NCI-H1048 (cell line): ENCODE measurements at regions not wholly inside any gene's neighbourhood (a gene's known extent, or its start where the extent isn't known, plus 50 kb on each side); places are given as distances from the start of the nearest gene placed in this dataset.
"Not testable (repeated sequence)": the region's sequence is repeated elsewhere in the genome, so short reads cannot be mapped to it uniquely, and the experiment has no call there.

Experiments
- DNase-seq: peaks from one replicate; lab custom pipeline; 2025; lab: John Stamatoyannopoulos, UW

DNA sequence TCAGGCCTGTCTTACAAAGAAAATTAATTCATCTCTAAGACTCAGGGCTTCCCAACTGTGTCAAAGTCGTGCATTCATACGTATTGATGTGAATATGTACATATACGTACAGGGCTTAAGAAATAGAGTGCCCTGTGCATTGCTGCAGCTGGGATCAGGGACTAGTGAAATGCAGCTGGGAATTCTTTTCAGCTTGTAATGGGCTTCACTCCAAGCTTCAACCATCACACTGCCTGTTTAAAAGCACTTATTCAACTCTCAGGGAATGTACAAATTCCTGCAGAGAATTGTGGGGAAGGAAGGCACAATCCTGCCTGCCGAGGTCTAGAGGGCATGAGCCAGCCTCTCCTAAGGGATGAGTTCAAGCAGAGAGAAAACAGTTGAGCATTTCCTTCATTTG lies 59.6 kb upstream of the MAN2A1 start:
- DNase-seq, result no peak

DNA sequence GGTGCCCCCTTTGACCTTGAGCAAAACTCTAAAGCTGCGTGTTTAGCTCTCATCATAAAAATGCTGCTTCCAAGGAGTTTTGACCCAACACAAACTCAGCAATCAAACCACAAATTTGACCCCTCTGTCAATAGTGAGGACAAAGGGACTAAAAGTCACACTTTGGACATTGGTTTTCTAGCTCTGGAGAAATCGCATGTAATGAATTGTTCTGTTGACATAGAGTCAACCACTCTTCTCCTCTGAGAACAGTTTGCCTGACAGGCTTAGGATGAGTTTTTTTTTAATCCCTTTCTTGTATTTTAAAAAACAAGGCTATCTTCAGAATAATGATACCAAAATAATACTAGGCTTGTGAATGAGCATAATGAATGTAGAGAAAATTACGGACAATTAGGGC lies 61.1 kb upstream of the MAN2A1 start:
- DNase-seq, result no peak

- DNase-seq, result not testable (repeated sequence)
Observed at GRCh38 chr5:109621266-109621665, 68.5 kb upstream of the MAN2A1 start.

DNA sequence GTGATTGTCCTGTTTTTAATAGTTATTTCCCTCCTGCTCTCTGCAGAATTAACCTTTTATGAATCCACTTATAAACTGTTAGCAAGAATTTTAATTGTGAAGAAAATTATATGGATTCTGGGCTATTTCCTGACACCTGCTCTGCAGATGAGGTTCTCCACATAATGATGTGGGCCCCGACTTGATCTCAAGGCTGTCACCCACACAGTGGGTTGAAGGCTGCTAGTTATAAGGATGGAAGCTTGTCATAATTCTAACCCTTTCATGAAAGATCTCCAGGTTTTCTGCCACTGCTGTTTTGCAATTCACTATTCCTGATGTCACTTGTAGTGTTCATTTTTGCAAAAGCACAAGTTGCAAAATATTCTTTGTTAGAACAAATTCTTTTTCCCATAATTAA lies 69.1 kb upstream of the MAN2A1 start:
- no peak for DNase-seq

DNA sequence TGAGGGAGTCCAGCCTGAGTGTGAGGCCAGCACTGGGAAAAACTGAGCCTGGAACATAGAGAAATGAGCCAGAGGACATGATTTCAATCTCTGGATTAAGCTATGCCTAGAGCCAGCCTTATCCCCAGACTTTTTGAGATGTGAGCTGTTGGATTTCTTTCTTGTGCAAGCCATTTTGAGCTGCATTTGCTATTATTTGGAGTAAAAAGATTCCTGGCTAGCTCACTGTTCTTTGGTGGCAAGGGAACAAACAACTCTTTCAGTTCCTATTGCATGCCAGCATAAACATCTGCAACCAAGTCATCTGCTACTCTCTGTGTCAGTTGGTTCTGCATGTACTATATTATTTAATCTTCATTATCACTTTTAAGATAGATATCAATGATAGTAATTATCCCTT lies 70.1 kb upstream of the MAN2A1 start:
- no peak for DNase-seq

- no peak for DNase-seq
Observed at GRCh38 chr5:109619021-109619460, 70.7 kb upstream of the MAN2A1 start.

DNA sequence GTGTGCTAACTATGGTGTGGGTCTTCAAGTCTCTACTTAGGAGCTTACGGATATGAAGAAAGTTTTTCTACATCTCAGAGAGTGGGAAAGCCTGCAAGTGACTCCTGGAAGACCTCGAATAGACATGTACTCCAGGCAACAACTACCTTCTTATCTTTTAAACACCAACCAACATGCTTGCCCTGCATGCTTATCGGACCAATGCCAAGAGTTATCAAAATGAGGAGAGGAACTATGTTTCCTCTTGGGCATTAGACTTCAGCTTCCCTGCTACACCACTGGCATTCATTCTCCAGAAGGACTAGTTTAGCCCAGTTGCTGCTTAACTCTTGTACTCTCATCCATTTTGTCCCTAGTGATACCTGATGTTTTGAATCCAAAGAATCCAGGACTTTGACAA lies 74.7 kb upstream of the MAN2A1 start:
- no peak for DNase-seq

- DNase-seq, result no peak
Observed at GRCh38 chr5:109614301-109614700, 75.4 kb upstream of the MAN2A1 start.

DNA sequence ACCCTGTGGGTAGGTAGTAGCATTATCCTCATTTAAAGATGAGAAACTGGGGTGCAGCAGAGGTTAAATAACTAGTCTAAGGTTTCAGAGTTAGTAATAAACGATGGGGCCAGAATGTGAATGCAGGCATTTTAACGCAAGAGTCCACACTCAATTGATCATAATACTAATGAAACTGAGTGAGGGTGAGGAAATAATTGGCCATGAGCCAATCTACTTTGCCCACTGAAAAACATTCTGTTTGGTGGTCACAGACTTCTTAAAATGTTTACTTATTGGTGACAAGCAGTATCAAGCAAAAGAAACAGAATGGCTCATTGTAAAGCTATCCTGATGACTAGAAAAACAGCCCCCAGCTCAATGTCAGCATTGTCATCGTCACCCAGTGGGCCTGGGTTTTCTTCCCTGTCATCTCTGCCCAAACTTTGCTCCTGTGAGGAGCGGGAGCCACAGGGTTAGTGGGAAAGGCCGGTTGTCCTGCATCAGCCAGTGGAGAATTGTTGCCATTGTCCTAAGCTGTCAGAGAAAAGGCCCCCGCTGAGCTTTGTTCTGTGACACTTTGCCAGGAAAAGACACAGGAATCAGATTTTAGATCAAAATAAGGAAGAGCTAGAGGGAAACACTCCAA lies 77.3 kb upstream of the MAN2A1 start:
- DNase-seq, result no peak

DNA sequence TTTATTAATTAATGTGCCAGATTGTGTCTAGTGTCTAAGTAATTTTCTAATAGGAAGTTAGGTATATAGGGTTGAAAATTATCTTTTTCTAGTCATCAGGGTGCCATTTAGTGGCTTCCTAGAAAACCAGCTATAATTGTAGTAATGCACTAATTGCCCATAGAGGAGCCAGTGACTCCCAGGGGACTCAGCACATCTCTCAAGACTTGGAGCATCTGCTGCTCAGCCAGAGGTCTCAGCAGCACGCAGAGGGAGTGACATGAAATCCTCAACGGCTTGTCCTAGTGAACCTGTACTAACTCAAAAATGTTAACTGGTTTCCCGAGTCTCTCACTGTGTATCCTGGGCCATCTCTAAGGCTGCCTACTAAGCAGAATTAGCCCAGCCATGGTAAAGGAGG lies 78.2 kb upstream of the MAN2A1 start:
- DNase-seq, result no peak

GRCh38 chr5:109611061-109611460 lies 78.7 kb upstream of the MAN2A1 start:
- DNase-seq, result no peak

GRCh38 chr5:109610581-109610980 lies 79.1 kb upstream of the MAN2A1 start:
- no peak for DNase-seq

- DNase-seq, result no peak
Observed at GRCh38 chr5:109605207-109605730, 84.5 kb upstream of the MAN2A1 start.

DNA sequence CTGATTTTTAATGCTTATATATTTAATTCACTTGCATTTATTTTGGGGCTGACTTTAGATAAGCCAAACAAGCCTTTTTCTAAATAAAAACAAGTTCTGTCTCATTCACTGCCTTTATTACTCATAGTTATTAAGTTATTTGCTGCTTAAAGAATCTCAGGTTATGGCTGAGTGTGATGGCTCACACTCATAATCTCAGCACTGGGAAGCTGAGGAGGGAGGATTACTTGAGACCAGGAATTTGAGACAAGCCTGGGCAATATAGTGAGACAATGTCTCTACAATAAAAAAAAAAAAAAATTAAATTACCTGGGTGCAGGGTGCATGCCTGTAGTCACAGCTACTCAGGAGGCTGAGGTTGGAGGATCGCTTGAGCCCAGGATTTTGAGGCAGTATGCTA lies 85.0 kb upstream of the MAN2A1 start:
- DNase-seq, result no peak

GRCh38 chr5:109601736-109602135 lies 88.0 kb upstream of the MAN2A1 start:
- no peak for DNase-seq

GRCh38 chr5:109597893-109598292 lies 91.8 kb upstream of the MAN2A1 start:
- DNase-seq, result no peak

DNA sequence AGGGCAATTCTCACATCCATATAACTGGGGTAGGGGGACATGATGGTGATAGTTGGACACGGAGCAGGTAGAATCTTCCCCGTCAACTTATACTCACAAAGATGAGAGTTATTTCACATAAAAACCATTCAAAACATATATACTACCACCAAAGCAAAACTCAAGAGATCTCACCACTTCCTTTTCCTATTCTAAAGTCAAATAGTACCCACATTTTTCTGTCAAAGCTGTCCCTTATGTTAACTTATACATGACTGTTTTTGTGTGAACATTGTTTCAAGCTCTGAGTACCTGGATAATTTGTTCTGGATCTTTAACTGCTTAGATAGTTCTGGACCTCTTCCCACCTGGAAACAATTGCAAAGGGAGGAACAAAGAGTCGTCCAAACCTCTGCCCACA lies 95.5 kb upstream of the MAN2A1 start:
- DNase-seq, result no peak

GRCh38 chr5:109590799-109591198 lies 98.9 kb upstream of the MAN2A1 start:
- no peak for DNase-seq

DNA sequence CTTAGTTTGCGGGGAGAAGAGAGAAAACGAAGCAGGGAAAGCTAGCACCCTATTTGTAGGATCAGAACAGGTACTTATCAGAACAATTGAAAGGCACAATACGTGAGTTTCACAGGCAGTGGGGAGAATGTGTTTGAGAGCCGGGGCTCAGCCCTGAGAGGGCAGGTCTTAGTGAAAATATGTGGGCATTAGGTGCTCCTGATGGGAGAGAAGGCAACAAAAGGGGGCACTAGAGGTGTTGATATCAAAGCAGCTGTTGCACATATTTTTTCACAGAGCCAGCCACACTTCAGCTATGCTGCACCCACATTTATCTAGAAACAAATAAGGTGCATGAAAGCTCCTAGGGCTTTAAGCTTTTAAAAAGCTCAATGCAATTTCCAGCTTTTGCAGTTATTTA lies 99.7 kb upstream of the MAN2A1 start:
- no peak for DNase-seq

DNA sequence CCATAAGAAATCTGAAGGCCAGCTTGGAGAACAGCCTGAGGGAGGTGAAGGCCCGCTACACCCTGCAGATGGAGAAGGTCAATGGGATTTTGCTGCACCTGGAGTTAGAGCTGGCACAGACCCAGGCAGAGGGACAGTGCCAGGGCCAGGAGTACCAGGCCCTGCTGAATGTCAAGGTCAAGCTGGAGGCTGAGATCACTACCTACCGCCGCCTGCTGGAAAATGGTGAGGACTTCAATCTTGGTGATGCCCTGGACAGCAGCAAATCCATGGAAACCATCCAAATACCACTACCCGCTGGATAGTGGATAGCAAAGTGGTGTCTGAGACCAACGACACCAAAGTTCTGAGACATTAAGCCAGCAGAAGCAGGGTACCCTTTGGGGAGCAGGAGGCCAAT lies 100.5 kb upstream of the MAN2A1 start:
- DNase-seq, result no peak

- DNase-seq, result no peak
Observed at GRCh38 chr5:109588281-109589035, 101.3 kb upstream of the MAN2A1 start.

DNA sequence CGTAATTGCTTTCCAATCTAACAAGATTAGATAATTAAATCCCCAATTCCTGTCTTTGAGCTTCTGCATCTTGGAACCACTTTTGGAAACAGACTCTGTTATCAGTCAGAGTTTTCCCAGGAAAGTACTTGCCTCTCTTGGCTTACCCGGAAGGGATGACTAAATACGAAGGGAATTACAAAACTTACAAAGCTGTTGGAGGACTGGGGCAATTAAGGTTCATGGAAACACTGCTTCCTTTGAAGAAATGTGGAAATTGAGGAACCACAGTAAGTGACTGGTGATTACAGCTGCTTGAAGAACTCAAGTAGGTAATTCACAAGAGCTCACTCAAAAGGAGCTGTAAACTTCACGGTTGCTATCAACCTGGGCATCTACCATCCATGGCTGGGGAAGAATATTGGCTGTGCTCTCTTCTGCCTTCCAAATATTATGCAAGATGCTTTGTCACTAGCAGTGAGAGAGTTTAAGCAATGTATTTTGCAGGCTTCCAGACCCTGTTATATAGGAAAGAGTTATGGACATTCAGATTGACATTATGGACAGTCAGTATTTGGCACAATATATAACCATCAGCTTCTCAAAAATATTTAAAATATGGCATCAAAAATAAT lies 104.6 kb upstream of the MAN2A1 start:
- no peak for DNase-seq

DNA sequence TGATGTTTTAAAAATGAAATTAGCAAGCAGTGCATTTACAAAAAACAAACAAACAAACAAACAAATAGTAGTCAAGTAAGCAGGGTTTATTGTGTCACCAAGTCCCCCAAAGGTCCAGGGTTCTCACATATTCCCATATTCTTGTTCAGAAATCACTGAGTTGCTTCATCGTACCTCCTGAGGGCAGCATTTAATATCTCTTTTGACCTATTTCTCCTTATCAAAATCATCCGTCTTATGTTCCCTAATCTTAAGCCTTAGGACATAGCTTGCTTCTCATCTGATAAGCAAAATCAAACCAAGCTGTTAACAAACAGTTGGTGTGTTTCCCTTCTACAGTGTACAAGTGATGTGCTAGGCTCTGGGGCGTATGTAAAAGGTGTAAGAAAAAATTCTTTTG lies 109.5 kb upstream of the MAN2A1 start:
- no peak for DNase-seq
